Suprapubic skin (tissue), 4 donors: ENCODE measurements at regions not wholly inside any gene's neighbourhood (a gene's known extent, or its start where the extent isn't known, plus 50 kb on each side); places are given as distances from the start of the nearest gene placed in this dataset.
"Not testable (repeated sequence)": the region's sequence is repeated elsewhere in the genome, so short reads cannot be mapped to it uniquely, and the experiment has no call there.

Experiments used
- DNase-seq, 2 donors: peaks; one replicate each; pipeline ENCODE4 v3.0.0-alpha.2; 2019; ENCODE audit warnings: low spot score in 2 of 2
- H3K27ac ChIP-seq: fragments of 200-600 bp; sonication (generic); one replicate; pipeline ENCODE4 v1.5.1; 2019
- H3K27me3 ChIP-seq: fragments of 200-600 bp; sonication (generic); one replicate; pipeline ENCODE4 v1.5.1; 2019
- H3K36me3 ChIP-seq: fragments of 200-600 bp; sonication (generic); one replicate; pipeline ENCODE4 v1.5.1; 2019
- H3K4me1 ChIP-seq: fragments of 200-600 bp; sonication (generic); one replicate; pipeline ENCODE4 v1.5.1; 2019
- H3K4me3 ChIP-seq: fragments of 200-600 bp; sonication (generic); one replicate; pipeline ENCODE4 v1.5.1; 2019; ENCODE audit warnings: mild to moderate bottlenecking
- H3K9me3 ChIP-seq: fragments of 200-600 bp; sonication (generic); one replicate; pipeline ENCODE4 v1.5.1; 2019
- EP300 ChIP-seq: sonication (generic); formaldehyde crosslinking; IDR thresholded peaks from one replicate; pipeline ENCODE4 v1.6.1; 2017; ENCODE audit warnings: antibody characterized with exemption
- POLR2A ChIP-seq, 2 donors: fragments of 450-650 bp; IDR thresholded peaks; one replicate each; pipeline ENCODE4 v1.6.1; 2017; ENCODE audit warnings: antibody characterized with exemption in 2 of 2, mild to moderate bottlenecking in 2 of 2, moderate library complexity in 2 of 2
- POLR2AphosphoS5 ChIP-seq, 3 donors: sonication (generic); formaldehyde crosslinking; IDR thresholded peaks; one replicate each; pipeline ENCODE4 v1.6.1; 2017; ENCODE audit warnings: antibody characterized with exemption in 3 of 3
- WGBS: methylation state at CpG from one replicate; pipeline ENCODE4 v1.1.5; 2018; 5-methylcytosine and 5-hydroxymethylcytosine counted together
- TF ChIP-seq, protein P1 (sequence below), 2 donors: fragments of 200-600 bp in 1 of 2; fragments of 450-650 bp in 1 of 2; sonication (generic) in 1 of 2; IDR thresholded peaks; one replicate each; pipeline ENCODE4 v1.5.1; 2016 to 2019; ENCODE audit warnings: antibody characterized with exemption in 2 of 2, mild to moderate bottlenecking in 1 of 2, moderate library complexity in 1 of 2

DNA sequence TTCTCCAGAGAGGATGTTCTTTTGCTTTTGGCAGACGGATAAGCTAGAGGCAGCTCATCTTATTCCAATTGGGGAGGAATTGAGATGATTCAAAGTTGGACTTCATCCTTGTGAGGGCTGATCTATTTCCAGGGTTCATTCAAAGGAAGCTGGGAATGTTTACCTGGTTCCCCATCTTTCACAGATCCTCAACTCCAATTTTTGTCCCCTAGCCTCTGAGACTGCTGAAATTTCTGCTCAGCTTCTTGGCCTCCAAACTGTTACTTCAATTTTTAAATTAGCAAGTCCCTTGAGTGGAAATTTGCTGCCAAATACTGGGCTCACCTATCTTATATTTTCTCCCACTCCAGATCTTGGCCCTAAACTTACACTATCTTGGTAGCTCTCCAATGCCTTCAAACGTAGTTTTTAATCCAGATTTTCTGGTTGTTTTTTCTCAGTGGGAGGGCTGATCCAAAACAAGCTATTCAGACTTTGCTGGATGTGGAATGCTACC is 93.9 kb upstream of the NEK6 start:
- TF ChIP-seq EP300 (no peak), POLR2AphosphoS5 (IDR thresholded peaks at IDR 0.05) (no peak), POLR2A (IDR thresholded peaks at IDR 0.05) (no peak)
- TF ChIP-seq, protein P1, sequence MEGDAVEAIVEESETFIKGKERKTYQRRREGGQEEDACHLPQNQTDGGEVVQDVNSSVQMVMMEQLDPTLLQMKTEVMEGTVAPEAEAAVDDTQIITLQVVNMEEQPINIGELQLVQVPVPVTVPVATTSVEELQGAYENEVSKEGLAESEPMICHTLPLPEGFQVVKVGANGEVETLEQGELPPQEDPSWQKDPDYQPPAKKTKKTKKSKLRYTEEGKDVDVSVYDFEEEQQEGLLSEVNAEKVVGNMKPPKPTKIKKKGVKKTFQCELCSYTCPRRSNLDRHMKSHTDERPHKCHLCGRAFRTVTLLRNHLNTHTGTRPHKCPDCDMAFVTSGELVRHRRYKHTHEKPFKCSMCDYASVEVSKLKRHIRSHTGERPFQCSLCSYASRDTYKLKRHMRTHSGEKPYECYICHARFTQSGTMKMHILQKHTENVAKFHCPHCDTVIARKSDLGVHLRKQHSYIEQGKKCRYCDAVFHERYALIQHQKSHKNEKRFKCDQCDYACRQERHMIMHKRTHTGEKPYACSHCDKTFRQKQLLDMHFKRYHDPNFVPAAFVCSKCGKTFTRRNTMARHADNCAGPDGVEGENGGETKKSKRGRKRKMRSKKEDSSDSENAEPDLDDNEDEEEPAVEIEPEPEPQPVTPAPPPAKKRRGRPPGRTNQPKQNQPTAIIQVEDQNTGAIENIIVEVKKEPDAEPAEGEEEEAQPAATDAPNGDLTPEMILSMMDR (IDR thresholded peaks at IDR 0.05): no peak
- Histone ChIP-seq H3K9me3 (no peaks in the 10 kb centered on the region), H3K36me3 (no peaks in the 10 kb centered on the region), H3K4me1 (no peaks in the 10 kb centered on the region), H3K27me3 (no peaks in the 10 kb centered on the region), H3K4me3 (no peak overlapping the region), H3K27ac (no peak overlapping the region)
- no peak for DNase-seq
- WGBS: 25% methylated on average over 2 of the region's 2 CpGs

GRCh38 chr9:124164811-124165210 is 92.9 kb upstream of the NEK6 start:
- Histone ChIP-seq H3K4me3 (no peak overlapping the region), H3K4me1 (no peaks in the 10 kb centered on the region), H3K9me3 (no peaks in the 10 kb centered on the region), H3K27me3 (no peaks in the 10 kb centered on the region), H3K36me3 (no peaks in the 10 kb centered on the region), H3K27ac (no peak overlapping the region)
- DNase-seq: peak in 1 of 2 donors; percentile 83
- 38% methylated on average over 5 of the region's 5 CpGs for WGBS
- peak in 1 of 3 donors; percentile 58 for TF ChIP-seq POLR2AphosphoS5 (IDR thresholded peaks at IDR 0.05)
- TF ChIP-seq, protein P1 (IDR thresholded peaks at IDR 0.05): no peak

DNA sequence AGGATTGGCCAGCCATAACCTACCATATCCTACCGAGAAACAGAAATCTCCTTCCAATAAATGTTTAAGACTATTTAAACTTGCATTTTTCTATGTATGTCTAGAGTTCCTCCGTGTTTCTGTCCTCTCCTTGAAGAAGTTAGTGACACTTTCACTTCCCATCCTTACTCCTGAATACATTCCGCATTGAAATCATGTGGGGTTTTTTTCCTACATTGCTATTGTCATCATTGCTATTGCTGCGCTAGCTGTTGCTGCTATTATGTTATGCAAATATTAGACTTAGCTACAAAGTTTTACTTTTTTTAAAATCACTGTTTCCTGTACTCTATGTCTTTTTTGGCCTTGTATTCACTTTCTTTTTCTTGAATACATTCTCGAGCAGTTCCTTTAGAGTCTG is 83.3 kb upstream of the NEK6 start:
- no peak overlapping the region for H3K4me3 ChIP-seq
- H3K27ac ChIP-seq: no peak overlapping the region
- 86% methylated on average over 5 of the region's 5 CpGs for WGBS
- TF ChIP-seq EP300 (no peak), POLR2A (IDR thresholded peaks at IDR 0.05) (no peak), POLR2AphosphoS5 (IDR thresholded peaks at IDR 0.05) (no peak)
- TF ChIP-seq, protein P1 (IDR thresholded peaks at IDR 0.05): no peak
- no peaks in the 10 kb centered on the region for H3K36me3 ChIP-seq
- no peaks in the 10 kb centered on the region for H3K4me1 ChIP-seq
- no peaks in the 10 kb centered on the region for H3K27me3 ChIP-seq
- H3K9me3 ChIP-seq: no peaks in the 10 kb centered on the region
- DNase-seq: no peak

- not testable (repeated sequence) for H3K27ac ChIP-seq, H3K4me3 ChIP-seq, DNase-seq, H3K36me3 ChIP-seq, H3K4me1 ChIP-seq, H3K9me3 ChIP-seq
- peaks cover 19% of the 10 kb centered on the region for H3K27me3 ChIP-seq
- 98% methylated on average over 7 of the region's 7 CpGs for WGBS
Observed at GRCh38 chr9:124177522-124177921, 80.2 kb upstream of the NEK6 start.

DNA sequence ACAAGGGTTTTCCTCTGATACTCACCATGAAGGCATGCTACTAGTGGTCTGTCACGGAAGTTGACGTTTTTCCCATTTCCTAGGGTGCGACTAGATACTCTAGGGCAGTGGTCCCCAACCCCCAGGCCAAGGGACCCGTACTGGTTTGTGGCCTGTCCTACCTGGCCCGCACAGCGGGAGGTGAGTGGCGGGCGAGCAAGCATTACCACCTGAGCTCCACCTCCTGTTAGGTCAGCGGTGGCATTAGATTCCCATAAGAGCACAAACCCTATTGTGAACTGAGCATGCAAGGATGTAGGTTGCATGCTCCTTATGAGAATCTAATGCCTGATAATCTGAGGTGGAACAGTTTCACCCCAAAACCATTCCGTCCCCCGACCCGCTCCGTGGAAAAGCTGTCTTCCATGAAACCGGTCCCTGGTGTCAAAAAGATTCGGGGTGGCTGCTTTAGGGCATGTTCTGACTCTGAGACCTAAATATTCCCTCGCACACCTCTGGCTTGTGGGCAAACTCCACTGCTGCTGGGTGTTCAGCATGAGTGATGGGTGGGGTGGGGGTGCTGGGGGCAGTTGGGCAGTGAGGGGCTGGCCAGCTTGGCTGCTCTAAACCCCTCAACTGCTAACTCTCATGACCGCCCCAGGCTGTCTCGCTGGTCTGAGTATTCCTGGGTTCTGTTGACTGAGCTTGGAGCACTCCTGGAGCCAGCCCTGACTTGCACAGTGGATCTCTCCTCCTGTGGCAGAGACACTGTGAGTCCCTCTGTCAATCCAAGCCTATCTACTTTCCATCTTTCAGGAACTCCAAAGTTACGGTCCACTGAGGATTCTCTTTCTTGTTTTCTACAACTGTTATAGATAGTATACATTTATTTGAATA is 78.3 kb upstream of the NEK6 start:
- H3K4me1 ChIP-seq: peaks cover 5% of the 10 kb centered on the region
- H3K4me3 ChIP-seq: no peak overlapping the region
- no peak overlapping the region for H3K27ac ChIP-seq
- peaks cover 28% of the 10 kb centered on the region for H3K27me3 ChIP-seq
- peaks cover 3% of the 10 kb centered on the region for H3K9me3 ChIP-seq
- TF ChIP-seq POLR2AphosphoS5 (IDR thresholded peaks at IDR 0.05) (no peak), EP300 (no peak), POLR2A (IDR thresholded peaks at IDR 0.05) (no peak)
- TF ChIP-seq, protein P1 (IDR thresholded peaks at IDR 0.05): no peak
- peak in 1 of 2 donors; percentile 62 for DNase-seq
- 80% methylated on average over 17 of the region's 19 CpGs for WGBS
- H3K36me3 ChIP-seq: no peaks in the 10 kb centered on the region
